SK-MEL-5 (cell line): ENCODE measurements at regions not wholly inside any gene's neighbourhood (a gene's known extent, or its start where the extent isn't known, plus 50 kb on each side); places are given as distances from the start of the nearest gene placed in this dataset.

Experiments used
- DNase-seq: peaks from one replicate; pipeline ENCODE4 v3.0.0-alpha.2; 2016; ENCODE audit warnings: low read depth, low spot score
- in situ Hi-C: cut with HindIII; loops from 2 replicates; pipeline ENCODE4 v1.10.0; 2016; ENCODE audit warnings: low sequenced_read_pairs, high pct_unique_total_duplicates, low pct_unique_long_range_greater_than_20kb

DNA sequence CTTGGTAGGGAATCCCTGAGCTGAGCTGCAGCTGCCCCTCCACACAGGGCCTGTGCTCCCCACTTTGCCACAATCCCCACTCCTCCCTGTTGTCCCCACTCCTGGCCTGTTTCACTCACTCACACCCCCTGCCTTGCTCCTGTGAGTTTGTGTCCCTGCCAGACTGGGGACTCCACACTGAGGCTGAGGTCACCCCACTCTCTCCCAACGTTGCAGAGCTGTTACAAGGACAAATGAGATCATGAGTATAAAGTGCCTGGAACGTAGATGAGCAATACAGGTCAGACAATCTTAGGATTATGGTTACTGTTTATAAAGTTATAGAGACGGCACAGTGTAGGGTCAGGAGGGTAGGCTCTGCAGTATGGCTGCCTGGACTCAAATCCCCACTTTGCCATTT is 426.0 kb upstream of the SULF2 start:
- in situ Hi-C loops: no loop called here
- DNase-seq: no peak

DNA sequence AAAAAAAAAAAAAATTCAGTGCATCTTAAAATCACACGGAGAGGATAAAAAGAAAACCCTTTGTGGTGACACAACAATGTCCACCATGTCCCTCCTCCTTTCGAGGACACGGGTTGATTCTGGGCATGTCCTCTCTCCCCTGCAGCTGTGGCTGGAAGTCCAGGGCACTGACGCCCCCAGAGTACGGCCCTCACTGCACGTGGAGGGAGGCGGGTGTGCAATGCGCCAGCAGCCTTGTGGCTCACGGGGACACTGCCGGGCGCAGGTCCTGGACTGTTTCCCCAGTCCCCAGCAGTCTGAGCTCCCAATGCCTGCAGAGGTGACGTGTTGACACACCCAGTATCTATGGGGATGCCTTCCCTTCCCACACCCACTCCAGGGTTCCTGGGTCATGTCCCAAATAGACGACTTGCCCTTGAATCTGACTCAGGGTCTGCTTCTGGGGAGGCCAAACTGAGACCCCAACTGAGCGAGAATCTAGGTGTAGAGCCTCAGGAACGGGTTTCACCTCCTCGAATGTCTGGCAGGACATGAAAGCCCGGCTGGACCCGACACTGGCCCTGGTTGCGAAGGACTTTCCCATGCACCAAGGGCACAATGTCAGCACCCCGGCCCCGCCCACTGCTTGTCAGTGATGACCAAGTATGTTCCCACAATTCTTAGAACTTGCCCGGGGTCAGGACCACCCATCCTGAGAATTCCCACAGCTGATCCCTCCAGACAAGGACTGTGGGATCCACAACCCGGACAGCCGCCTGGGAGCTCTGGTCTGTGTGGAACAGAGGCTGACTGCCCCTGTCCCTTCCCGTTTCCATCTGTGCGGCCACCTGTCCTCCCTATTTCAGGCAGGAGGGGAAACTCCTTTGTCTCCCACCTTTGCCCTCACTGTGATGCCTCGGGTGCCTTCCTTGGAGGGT is 425.1 kb upstream of the SULF2 start:
- in situ Hi-C loops: no loop called here
- DNase-seq: no peak

- in situ Hi-C loops: no loop called here
- DNase-seq: no peak
These were observed 423.8 kb upstream of the SULF2 start for GRCh38 chr20:48209102-48209501.

DNA sequence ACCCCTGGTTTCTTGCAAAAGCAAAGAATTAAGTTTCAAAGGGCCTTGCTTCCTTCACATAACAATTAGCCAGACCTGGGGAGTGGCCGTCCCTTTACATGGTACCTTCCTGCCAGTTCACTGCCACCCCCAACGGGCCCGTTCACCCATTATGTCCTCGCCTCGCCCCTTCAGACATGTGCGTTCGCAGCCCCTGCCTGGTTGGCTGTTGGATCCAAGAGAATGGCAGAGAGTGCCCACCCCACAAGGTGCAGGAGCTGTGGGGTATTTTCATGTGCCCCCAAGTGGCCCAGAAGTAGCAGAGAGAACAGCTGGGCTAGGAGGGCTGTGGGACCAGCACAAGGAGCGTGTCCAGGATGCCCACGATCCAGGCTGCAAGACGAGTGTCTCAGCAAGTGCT is 422.9 kb upstream of the SULF2 start:
- DNase-seq: no peak
- in situ Hi-C loops: no loop called here

GRCh38 chr20:48207505-48207904 is 422.2 kb upstream of the SULF2 start:
- no peak for DNase-seq
- in situ Hi-C loops: no loop called here

DNA sequence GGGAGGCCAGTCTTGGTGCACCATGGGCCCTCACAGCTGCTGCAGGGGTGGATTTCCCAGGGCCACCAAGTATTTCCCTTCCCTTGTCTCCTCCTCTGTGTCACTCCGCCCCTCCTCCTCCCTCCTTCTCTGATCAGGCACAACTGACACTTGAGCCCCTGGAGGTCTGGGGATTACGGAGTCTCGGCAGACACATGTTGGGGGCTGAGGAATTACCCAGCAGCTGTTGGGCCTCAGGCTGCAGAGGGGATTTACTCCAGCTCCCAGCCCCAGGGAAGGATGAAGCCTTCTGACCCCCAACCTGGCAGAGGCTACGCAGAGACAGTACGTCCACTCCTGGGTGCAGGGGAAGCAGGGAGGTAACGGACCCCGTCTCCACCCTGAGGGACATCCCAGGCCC is 420.5 kb upstream of the SULF2 start:
- in situ Hi-C loops: no loop called here
- DNase-seq: no peak

DNA sequence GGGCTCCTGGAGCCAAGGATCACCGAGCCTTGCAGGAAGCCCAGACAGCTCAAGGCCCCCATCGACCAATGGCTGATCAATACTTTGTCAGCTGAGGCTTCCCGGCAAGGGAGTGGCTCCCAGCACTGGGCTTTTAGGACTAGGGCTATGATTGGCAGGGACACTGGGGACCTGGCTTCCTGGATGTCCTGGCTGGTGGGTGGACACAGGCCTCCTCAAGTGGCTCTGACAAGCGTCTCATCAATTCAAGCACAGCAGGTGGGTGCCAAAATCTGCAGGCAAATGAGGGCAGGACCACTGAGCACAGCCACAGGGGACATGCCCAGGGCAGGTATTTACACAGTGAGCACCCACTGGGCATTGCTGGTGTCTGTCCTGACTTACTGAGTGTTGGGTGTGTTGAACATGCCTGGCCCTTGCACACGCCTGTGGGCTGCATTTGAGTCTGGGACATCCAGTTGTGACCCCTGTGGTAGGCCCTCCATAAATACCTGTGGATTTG is 420.1 kb upstream of the SULF2 start:
- in situ Hi-C loops: no loop called here
- no peak for DNase-seq

DNA sequence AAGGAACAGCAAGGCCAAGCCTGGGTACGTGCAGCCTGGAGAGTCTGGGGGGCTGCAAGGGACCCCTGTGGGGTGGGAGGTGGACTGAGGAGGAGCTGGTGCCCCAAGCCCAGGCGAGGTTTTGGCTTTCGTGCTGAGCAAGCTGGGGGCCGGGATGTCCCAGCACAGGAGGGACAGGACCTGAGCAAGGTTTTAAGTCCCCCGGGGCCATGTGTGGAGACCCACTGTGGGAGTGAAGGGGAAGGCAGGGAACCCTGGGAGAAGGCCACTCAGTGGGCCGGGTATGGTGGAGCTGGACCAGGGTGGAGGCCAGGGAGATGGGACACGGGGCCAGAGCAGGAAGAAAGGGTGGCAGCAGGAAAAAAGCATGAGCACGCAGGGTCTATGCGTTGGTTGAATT is 419.2 kb upstream of the SULF2 start:
- in situ Hi-C loops: no loop called here
- DNase-seq: no peak

DNA sequence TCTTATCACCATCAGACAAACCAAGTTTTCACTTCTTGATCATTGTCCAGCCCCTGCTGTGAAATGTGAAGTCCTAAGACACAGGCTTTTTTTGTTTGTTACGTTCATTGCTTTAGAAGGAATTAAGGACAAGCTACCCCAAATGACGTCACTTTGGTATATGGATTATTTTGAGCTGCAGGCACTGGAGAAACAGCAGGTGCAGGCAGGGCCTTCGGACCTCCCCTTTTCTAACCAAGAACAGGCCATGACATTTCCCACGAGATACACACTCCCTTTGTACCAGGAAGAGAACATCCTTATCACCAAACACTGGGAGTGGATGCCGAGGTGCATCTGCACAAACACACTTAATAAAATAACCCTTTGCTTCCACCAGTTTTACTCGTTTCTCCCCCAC is 418.0 kb upstream of the SULF2 start:
- in situ Hi-C loops: no loop called here

DNA sequence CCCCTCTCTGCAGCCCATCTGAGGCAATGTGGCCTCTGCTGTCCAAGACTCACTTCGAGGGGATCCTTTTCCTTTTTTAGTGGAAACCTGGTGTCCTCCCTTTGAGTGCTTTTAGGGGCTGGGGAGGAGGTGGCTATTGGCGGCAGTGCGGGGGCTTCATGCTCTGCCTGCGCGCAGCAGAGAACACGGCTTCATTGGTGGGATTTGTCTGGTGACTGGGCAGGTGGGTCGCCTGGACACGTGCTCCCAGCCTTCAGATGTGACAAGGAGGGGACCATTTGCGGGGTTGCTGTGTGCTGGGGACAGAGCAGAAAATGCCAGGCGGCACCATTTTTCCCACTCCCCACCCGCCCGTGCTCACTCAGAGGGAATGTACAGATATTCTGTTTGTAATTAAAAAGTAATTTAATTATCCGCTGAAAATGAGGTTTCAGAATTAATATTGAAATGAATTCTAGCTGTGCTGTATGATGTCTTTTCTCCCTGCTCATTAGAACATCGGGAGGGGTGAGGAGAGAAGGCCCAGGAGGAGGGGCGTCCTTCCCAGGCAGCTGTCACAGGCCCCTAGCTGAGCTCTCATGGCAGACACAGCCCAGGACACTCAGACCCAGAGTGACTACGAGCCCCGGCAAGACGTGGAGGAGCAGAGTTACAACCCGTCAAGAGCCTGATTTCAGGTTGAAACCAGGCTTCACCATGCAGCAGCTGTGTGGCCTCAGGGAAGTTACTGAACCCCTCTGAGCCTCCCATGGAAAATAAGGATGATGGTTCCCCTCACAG is 417.2 kb upstream of the SULF2 start:
- in situ Hi-C loops: no loop called here
- no peak for DNase-seq

More for the DNA sequence above, 418.0 kb upstream of the SULF2 start:
- no peak for DNase-seq

- DNase-seq: no peak
- in situ Hi-C loops: no loop called here
These were observed 416.6 kb upstream of the SULF2 start for GRCh38 chr20:48201885-48202284.

DNA sequence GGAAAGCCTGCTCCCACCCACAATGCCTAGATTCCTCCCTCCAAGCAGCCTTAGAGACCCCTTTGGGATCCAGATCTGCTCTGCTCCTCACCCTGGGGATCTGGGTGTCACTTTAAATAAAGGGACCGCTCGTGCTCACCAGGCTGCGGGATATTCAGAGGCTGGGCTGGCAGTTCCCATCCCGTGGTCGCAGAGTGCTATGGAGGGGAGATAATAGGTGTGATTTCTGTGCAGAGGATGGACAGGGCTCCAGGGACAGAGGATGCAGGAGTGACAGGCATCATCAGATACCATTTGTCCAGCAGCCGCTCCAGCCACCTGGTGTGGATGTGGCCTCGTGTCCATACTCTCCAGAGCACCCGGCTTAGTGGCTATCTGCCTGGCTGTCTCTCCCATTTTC is 415.9 kb upstream of the SULF2 start:
- in situ Hi-C loops: no loop called here
- DNase-seq: no peak

GRCh38 chr20:48198929-48199451 is 413.7 kb upstream of the SULF2 start:
- in situ Hi-C loops: no loop called here
- DNase-seq: no peak

GRCh38 chr20:48197066-48197465 is 411.8 kb upstream of the SULF2 start:
- in situ Hi-C loops: no loop called here
- no peak for DNase-seq

GRCh38 chr20:48196486-48196885 is 411.2 kb upstream of the SULF2 start:
- in situ Hi-C loops: no loop called here

GRCh38 chr20:48196001-48196400 is 410.7 kb upstream of the SULF2 start:
- in situ Hi-C loops: no loop called here
- no peak for DNase-seq

More at GRCh38 chr20:48196486-48196885, 411.2 kb upstream of the SULF2 start:
- DNase-seq: no peak

- DNase-seq: no peak
- in situ Hi-C loops: no loop called here
These were observed 410.0 kb upstream of the SULF2 start for GRCh38 chr20:48195121-48195870.

GRCh38 chr20:48194583-48194982 is 409.3 kb upstream of the SULF2 start:
- DNase-seq: no peak
- in situ Hi-C loops: no loop called here
